GM13976 (cell line): ENCODE measurements at regions not wholly inside any gene's neighbourhood (a gene's known extent, or its start where the extent isn't known, plus 50 kb on each side); places are given as distances from the start of the nearest gene placed in this dataset.

Experiments
- DNase-seq: peaks from one replicate; pipeline ENCODE4 v3.0.0; 2012; ENCODE audit warnings: low spot score
- CTCF ChIP-seq: IDR thresholded peaks from 2 replicates; pipeline ENCODE4 v1.5.1; 2012; ENCODE audit warnings: borderline replicate concordance, mild to moderate bottlenecking; ENCODE audit not compliant: insufficient read depth; ENCODE audit errors: extremely low read depth, missing control alignments, control extremely low read depth
- in situ Hi-C: fragments of 300-500 bp; cut with MboI; formaldehyde crosslinking; loops from one replicate; pipeline ENCODE4 v1.12.0; 2022; ENCODE audit warnings: low sequenced_read_pairs, mixed read lengths, inconsistent platforms; ENCODE audit not compliant: unreplicated experiment

GRCh38 chr5:92908952-92909601 is 671.9 kb downstream of the NR2F1-AS1 start:
- DNase-seq, result no peak
- in situ Hi-C loops, result no loop called here
- no peak for TF ChIP-seq CTCF

- TF ChIP-seq CTCF, result no peak
- in situ Hi-C loops, result no loop called here
These were observed 672.9 kb downstream of the NR2F1-AS1 start for GRCh38 chr5:92907938-92908606.

GRCh38 chr5:92906798-92907376 is 674.1 kb downstream of the NR2F1-AS1 start:
- TF ChIP-seq CTCF, result no peak
- no peak for DNase-seq
- in situ Hi-C loops, result no loop called here

More at GRCh38 chr5:92907938-92908606, 672.9 kb downstream of the NR2F1-AS1 start:
- DNase-seq, result no peak

GRCh38 chr5:92904021-92904420 is 677.0 kb downstream of the NR2F1-AS1 start:
- TF ChIP-seq CTCF, result no peak
- in situ Hi-C loops, result no loop called here
- no peak for DNase-seq

GRCh38 chr5:92899611-92900010 is 681.4 kb downstream of the NR2F1-AS1 start:
- in situ Hi-C loops, result no loop called here
- no peak for TF ChIP-seq CTCF
- no peak for DNase-seq

GRCh38 chr5:92896722-92897121 is 684.3 kb downstream of the NR2F1-AS1 start:
- no peak for DNase-seq
- no peak for TF ChIP-seq CTCF
- in situ Hi-C loops, result no loop called here

GRCh38 chr5:92890841-92891244 is 690.2 kb downstream of the NR2F1-AS1 start:
- DNase-seq, result no peak
- TF ChIP-seq CTCF, result no peak
- in situ Hi-C loops, result no loop called here
